Activated CD8-positive, alpha-beta T cell treated with anti-CD3 and anti-CD28 coated beads for 36 hours (primary cell): ENCODE measurements at regions not wholly inside any gene's neighbourhood (a gene's known extent, or its start where the extent isn't known, plus 50 kb on each side); places are given as distances from the start of the nearest gene placed in this dataset.

Source experiments
- ATAC-seq: fragments of 200-7000 bp; cut with Tn5 transposase; one replicate; pipeline ENCODE4 v1.10.0; 2021; ENCODE audit warnings: mild to moderate bottlenecking, moderate library complexity
- CTCF ChIA-PET: fragments of 350-600 bp; sonication (Branson Sonifier 250); formaldehyde crosslinking; loops from one replicate; lab custom pipeline; 2021; ENCODE audit warnings: antibody characterized with exemption; lab: Charles Lee
- POLR2A ChIA-PET: fragments of 350-600 bp; sonication (Branson Sonifier 250); formaldehyde crosslinking; loops from one replicate; lab custom pipeline; 2021; ENCODE audit warnings: antibody characterized with exemption; lab: Charles Lee
- DNase-seq: peaks from one replicate; pipeline ENCODE4 v3.0.0-alpha.2; 2020
- H3K27ac Mint-ChIP-seq: one replicate; pipeline ENCODE4 v1.8.0; 2021; ENCODE audit warnings: mild to moderate bottlenecking, mixed read lengths
- H3K27me3 Mint-ChIP-seq: one replicate; pipeline ENCODE4 v1.8.0; 2021; ENCODE audit warnings: mixed read lengths
- H3K36me3 Mint-ChIP-seq: one replicate; pipeline ENCODE4 v1.8.0; 2021; ENCODE audit warnings: low read depth, mixed read lengths
- H3K4me1 Mint-ChIP-seq: one replicate; pipeline ENCODE4 v1.8.0; 2021; ENCODE audit warnings: low read depth, mixed read lengths
- H3K4me3 Mint-ChIP-seq: one replicate; pipeline ENCODE4 v1.8.0; 2021; ENCODE audit warnings: mild to moderate bottlenecking, moderate library complexity, mixed read lengths
- H3K9me3 Mint-ChIP-seq: one replicate; pipeline ENCODE4 v1.8.0; 2021; ENCODE audit warnings: mixed read lengths
- intact Hi-C: fragments of 100-400 bp; cut with micrococcal nuclease; formaldehyde crosslinking; loops from one replicate; pipeline ENCODE4 v1.10.0; 2022
- TF ChIP-seq, protein P1 (sequence below): fragments of 200-600 bp; IDR thresholded peaks from one replicate; pipeline ENCODE4 v1.8.0; 2022; ENCODE audit warnings: antibody characterized with exemption, mild to moderate bottlenecking

DNA sequence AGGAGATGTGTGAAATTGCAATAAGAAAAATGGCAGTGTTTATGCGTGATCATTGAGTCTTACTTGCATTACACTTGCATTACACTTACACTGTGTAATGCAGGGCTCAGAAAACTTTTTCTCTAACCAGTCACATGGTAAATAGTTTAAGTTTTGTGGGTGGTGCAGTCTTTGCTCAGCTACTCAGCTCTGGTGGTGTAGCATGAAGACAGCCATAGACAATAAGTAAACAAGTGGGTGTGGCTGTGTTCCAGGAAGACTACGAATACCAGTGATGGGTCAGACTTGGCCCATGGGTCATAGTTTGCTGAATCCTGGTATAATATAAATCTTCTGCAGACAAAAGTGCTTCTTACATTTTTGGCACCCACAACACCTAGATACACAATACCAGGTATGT is 115.6 kb upstream of the CYP1B1 start:
- ChIA-PET POLR2A (no interaction called here), CTCF (no interaction called here)
- no peaks in the 10 kb centered on the region for H3K9me3 Mint-ChIP-seq
- H3K27me3 Mint-ChIP-seq: peaks cover 4% of the 10 kb centered on the region
- H3K27ac Mint-ChIP-seq: no peak overlapping the region
- TF ChIP-seq, protein P1, sequence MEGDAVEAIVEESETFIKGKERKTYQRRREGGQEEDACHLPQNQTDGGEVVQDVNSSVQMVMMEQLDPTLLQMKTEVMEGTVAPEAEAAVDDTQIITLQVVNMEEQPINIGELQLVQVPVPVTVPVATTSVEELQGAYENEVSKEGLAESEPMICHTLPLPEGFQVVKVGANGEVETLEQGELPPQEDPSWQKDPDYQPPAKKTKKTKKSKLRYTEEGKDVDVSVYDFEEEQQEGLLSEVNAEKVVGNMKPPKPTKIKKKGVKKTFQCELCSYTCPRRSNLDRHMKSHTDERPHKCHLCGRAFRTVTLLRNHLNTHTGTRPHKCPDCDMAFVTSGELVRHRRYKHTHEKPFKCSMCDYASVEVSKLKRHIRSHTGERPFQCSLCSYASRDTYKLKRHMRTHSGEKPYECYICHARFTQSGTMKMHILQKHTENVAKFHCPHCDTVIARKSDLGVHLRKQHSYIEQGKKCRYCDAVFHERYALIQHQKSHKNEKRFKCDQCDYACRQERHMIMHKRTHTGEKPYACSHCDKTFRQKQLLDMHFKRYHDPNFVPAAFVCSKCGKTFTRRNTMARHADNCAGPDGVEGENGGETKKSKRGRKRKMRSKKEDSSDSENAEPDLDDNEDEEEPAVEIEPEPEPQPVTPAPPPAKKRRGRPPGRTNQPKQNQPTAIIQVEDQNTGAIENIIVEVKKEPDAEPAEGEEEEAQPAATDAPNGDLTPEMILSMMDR: no peak
- no peaks in the 10 kb centered on the region for H3K4me1 Mint-ChIP-seq
- H3K36me3 Mint-ChIP-seq: no peaks in the 10 kb centered on the region
- ATAC-seq (no peak), DNase-seq (no peak)
- intact Hi-C loops: no loop called here
- H3K4me3 Mint-ChIP-seq: no peak overlapping the region

DNA sequence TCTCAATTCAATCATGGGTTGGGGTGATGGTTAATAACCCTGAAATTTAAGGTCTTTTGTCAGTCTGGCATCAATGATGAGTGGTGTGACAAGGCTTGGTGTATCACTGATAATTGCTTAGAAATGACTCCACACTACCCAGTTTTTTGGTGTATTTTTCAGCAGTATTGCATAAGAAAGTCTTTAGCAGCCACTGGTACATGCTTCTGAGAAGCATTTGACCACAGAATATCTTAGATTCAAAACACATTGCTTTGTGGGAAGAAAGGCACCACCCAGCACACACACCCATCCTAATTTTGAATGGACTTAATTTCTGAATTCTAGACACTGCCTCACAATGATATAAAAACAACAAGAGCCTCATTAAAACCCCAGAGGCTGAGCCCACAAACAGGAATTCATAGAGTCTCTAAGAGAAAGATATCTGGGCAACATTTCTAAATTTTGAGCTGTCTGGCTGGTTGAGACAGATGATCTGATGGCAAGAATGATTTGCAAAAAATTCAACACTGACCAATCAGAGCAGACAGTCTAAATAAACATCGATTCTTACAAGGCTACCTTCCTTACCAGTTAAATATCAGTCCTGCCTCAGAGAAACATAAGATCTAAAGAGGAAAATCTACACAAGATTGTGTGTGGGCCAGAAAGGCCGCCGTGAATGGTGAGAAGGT is 114.7 kb upstream of the CYP1B1 start:
- no peak for ATAC-seq
- POLR2A ChIA-PET: no interaction called here

DNA sequence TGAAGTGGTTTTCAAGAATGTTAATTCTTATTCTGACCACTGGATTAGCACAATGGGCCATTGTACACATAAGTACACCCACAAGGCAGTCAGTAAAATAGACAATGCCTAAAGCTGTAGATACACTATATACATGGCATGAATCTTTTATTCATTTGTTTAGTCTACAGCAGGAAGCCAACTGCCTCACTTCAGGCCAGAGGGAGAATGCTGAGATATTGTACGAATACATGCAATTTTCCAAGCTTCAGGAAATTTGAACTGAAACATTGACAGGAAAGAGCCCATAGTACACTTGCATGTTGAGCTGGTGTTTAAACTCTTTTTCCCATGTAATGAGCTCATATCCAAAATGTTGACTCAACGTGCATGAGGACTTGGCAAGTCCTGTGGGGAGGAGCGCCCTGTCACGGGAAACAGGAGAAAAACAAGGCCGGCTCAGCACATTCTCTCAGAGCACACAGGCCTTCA is 111.6 kb upstream of the CYP1B1 start:
- no peaks in the 10 kb centered on the region for H3K36me3 Mint-ChIP-seq
- H3K27me3 Mint-ChIP-seq: no peaks in the 10 kb centered on the region
- no peak overlapping the region for H3K27ac Mint-ChIP-seq
- peaks cover 7% of the 10 kb centered on the region for H3K4me1 Mint-ChIP-seq
- ATAC-seq (no peak), DNase-seq (no peak)
- ChIA-PET CTCF (interaction anchor here (1.0 kb wide), 1 partner anchor 72 kb away, joined by 3 read pairs; no protein-coding TSS in a partner anchor), POLR2A (no interaction called here)
- H3K9me3 Mint-ChIP-seq: no peaks in the 10 kb centered on the region
- intact Hi-C loops: no loop called here
- no peak overlapping the region for H3K4me3 Mint-ChIP-seq
- TF ChIP-seq, protein P1: no peak

More for the DNA sequence above, 114.7 kb upstream of the CYP1B1 start:
- CTCF ChIA-PET: no interaction called here
- Mint-ChIP-seq H3K4me3 (no peak overlapping the region), H3K27me3 (peaks cover 4% of the 10 kb centered on the region), H3K4me1 (no peaks in the 10 kb centered on the region), H3K9me3 (no peaks in the 10 kb centered on the region), H3K36me3 (no peaks in the 10 kb centered on the region), H3K27ac (no peak overlapping the region)
- DNase-seq: no peak
- TF ChIP-seq, protein P1: no peak
- intact Hi-C loops: no loop called here

DNA sequence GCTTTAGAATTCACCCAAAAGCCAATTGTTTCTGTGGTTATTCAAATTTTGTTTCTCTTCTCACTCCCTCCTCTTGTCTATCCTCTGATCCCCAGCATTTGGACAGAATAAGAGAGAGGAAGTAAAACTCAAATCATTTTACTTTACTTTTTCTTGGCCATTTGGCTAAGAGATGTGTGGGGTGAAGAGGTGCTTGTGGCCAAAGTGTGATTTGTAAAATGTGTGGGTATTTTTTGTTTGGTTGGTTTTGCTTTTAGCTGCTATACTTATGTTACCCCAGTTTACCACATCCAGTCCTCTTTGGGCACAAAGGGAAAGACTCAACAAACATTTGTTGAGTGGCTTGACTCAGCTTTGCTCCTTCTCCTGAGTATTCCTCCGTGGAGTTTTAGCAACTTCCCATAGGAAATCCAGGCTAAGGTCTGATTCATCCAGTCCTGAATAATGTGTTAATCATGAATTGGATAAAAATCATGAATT is 109.1 kb upstream of the CYP1B1 start:
- Mint-ChIP-seq H3K9me3 (no peaks in the 10 kb centered on the region), H3K4me3 (no peak overlapping the region), H3K27me3 (peaks cover 2% of the 10 kb centered on the region), H3K4me1 (peaks cover 7% of the 10 kb centered on the region), H3K36me3 (no peaks in the 10 kb centered on the region), H3K27ac (no peak overlapping the region)
- TF ChIP-seq, protein P1: no peak
- DNase-seq (no peak), ATAC-seq (peak; percentile 65)
- ChIA-PET POLR2A (interaction anchor here (0.6 kb wide), 1 partner anchor 347 kb away, joined by 4 read pairs; no protein-coding TSS in a partner anchor), CTCF (interaction anchor here (1.8 kb wide), 1 partner anchor 11 kb away, joined by 4 read pairs; no protein-coding TSS in a partner anchor)
- intact Hi-C loops: no loop called here

DNA sequence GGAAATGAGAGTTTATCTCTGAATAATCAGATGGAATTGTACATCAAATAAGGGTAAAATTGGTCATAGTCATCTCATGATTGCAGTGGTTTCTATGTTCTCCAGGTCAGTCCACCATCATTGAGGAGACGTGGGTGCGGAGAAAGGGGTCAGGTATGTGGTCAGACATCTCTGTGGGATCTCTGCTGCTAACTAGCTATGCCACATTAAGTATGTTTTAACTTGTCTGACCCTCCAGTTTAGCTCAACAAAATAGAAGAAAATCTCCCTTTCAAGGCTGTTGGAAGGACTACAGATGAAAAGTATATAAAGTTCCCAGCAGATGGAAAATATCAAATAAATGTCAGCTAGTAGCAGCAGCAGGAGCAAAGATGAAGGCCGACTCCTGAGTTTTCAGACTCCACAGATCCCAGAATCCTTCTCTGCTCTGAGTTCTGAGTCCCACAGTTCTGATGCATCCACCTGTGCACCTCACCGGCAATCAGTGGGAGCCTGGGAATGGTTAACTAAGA is 106.6 kb upstream of the CYP1B1 start:
- POLR2A ChIA-PET: no interaction called here
- CTCF ChIA-PET: interaction anchor here (0.6 kb wide), 1 partner anchor 60 kb away, joined by 3 read pairs; no protein-coding TSS in a partner anchor
- peaks cover 7% of the 10 kb centered on the region for H3K4me1 Mint-ChIP-seq

More for the DNA sequence above, 106.6 kb upstream of the CYP1B1 start:
- DNase-seq (no peak), ATAC-seq (no peak)
- no peak overlapping the region for H3K27ac Mint-ChIP-seq
- no peak overlapping the region for H3K4me3 Mint-ChIP-seq
- H3K9me3 Mint-ChIP-seq: no peaks in the 10 kb centered on the region
- no peaks in the 10 kb centered on the region for H3K36me3 Mint-ChIP-seq
- H3K27me3 Mint-ChIP-seq: peaks cover 12% of the 10 kb centered on the region
- intact Hi-C loops: no loop called here
- TF ChIP-seq, protein P1: no peak
